Brain microvascular endothelial cell (primary cell): ENCODE measurements at regions not wholly inside any gene's neighbourhood (a gene's known extent, or its start where the extent isn't known, plus 50 kb on each side); places are given as distances from the start of the nearest gene placed in this dataset.

Experiments
- DNase-seq: peaks from one replicate; pipeline ENCODE4 v3.0.0-alpha.2; 2020
- H3K27ac ChIP-seq: fragments of 250-450 bp; sonication (Bioruptor Pico); 2 replicates; pipeline ENCODE4 v1.5.1; 2020; ENCODE audit warnings: mild to moderate bottlenecking, moderate library complexity
- H3K27me3 ChIP-seq: fragments of 250-450 bp; sonication (Bioruptor Pico); replicated peaks from 2 replicates; pipeline ENCODE4 v1.5.1; 2020; ENCODE audit warnings: mild to moderate bottlenecking
- H3K36me3 ChIP-seq: fragments of 250-450 bp; sonication (Bioruptor Pico); replicated peaks from 2 replicates; pipeline ENCODE4 v1.5.1; 2020; ENCODE audit warnings: mild to moderate bottlenecking
- H3K4me3 ChIP-seq: 2 replicates; pipeline ENCODE4 v1.5.1; 2011; ENCODE audit warnings: low read depth, mild to moderate bottlenecking, control low read depth, low read length, moderate library complexity
- in situ Hi-C: cut with HindIII; loops from 2 replicates; pipeline ENCODE4 v1.10.0; 2017; ENCODE audit warnings: low sequenced_read_pairs, low pct_ligation_motif_present
- TF ChIP-seq, protein P1 (sequence below): IDR thresholded peaks from 2 replicates; pipeline ENCODE4 v1.5.1; 2011; ENCODE audit warnings: low read depth, mild to moderate bottlenecking, moderate library complexity, low read length, control low read depth, inconsistent platforms; ENCODE audit errors: missing control alignments

DNA sequence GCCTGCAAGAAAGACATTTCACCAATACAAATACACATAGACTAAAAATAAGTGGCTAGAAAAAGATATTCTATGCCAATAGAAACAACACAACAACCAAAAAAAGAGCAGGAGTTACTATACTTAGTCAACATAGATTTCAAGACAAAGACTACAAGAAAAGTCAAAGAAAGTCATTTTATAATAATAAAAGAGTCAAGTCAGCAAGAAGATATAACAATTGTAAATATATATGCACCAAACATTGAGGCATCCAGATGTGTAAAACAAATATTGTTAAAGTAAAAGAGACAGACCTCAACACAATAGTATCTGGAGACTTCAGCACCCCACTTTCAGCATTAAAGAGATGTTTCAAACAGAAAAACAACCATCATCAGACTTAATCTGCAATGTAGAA lies 104.6 kb downstream of the AMY1C start:
- Histone ChIP-seq H3K4me3 (no peak overlapping the region), H3K27me3 (no peaks in the 10 kb centered on the region), H3K27ac (no peak overlapping the region), H3K36me3 (no peaks in the 10 kb centered on the region)
- in situ Hi-C loops, result no loop called here
- DNase-seq, result no peak
- TF ChIP-seq, protein P1, sequence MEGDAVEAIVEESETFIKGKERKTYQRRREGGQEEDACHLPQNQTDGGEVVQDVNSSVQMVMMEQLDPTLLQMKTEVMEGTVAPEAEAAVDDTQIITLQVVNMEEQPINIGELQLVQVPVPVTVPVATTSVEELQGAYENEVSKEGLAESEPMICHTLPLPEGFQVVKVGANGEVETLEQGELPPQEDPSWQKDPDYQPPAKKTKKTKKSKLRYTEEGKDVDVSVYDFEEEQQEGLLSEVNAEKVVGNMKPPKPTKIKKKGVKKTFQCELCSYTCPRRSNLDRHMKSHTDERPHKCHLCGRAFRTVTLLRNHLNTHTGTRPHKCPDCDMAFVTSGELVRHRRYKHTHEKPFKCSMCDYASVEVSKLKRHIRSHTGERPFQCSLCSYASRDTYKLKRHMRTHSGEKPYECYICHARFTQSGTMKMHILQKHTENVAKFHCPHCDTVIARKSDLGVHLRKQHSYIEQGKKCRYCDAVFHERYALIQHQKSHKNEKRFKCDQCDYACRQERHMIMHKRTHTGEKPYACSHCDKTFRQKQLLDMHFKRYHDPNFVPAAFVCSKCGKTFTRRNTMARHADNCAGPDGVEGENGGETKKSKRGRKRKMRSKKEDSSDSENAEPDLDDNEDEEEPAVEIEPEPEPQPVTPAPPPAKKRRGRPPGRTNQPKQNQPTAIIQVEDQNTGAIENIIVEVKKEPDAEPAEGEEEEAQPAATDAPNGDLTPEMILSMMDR, result no peak

DNA sequence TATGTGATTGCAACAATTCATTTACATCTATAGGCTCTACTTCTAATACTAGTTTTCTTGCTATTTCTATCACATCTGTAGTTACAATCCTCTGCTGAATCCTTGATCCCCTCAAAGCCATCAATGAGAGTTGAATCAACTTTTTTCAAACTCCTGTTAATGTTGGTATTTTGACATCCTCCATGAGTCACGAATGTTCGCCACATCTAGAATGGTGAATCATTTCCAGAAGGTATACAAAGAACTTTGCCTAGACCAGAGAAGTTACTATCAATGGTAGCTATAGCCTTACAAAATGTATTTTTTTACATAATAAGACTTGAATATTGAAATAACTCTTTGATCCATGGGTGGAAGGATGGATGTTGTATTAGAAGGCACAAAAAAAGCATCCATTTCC lies 110.0 kb downstream of the AMY1C start:
- no peak overlapping the region for H3K4me3 ChIP-seq
- H3K27ac ChIP-seq, result no peak overlapping the region
- DNase-seq, result no peak
- no peaks in the 10 kb centered on the region for H3K36me3 ChIP-seq
- in situ Hi-C loops, result no loop called here
- no peaks in the 10 kb centered on the region for H3K27me3 ChIP-seq
- TF ChIP-seq, protein P1, result no peak

GRCh38 chr1:103898576-103899345 lies 149.1 kb downstream of the AMY1C start:
- Histone ChIP-seq H3K36me3 (no peaks in the 10 kb centered on the region), H3K27me3 (no peaks in the 10 kb centered on the region), H3K4me3 (no peak overlapping the region), H3K27ac (no peak overlapping the region)
- no peak for DNase-seq
- TF ChIP-seq, protein P1, result no peak
- in situ Hi-C loops, result no loop called here

- Histone ChIP-seq H3K36me3 (no peaks in the 10 kb centered on the region), H3K4me3 (no peak overlapping the region), H3K27me3 (no peaks in the 10 kb centered on the region), H3K27ac (no peak overlapping the region)
- TF ChIP-seq, protein P1, result no peak
- DNase-seq, result no peak
- in situ Hi-C loops, result no loop called here
These were observed 150.3 kb downstream of the AMY1C start for GRCh38 chr1:103900005-103900404.

- H3K27me3 ChIP-seq, result no peaks in the 10 kb centered on the region
- no peak overlapping the region for H3K27ac ChIP-seq
- TF ChIP-seq, protein P1, result no peak
- H3K36me3 ChIP-seq, result no peaks in the 10 kb centered on the region
- H3K4me3 ChIP-seq, result no peak overlapping the region
- DNase-seq, result no peak
- in situ Hi-C loops, result no loop called here
These were observed 151.4 kb downstream of the AMY1C start for GRCh38 chr1:103901072-103901471.

DNA sequence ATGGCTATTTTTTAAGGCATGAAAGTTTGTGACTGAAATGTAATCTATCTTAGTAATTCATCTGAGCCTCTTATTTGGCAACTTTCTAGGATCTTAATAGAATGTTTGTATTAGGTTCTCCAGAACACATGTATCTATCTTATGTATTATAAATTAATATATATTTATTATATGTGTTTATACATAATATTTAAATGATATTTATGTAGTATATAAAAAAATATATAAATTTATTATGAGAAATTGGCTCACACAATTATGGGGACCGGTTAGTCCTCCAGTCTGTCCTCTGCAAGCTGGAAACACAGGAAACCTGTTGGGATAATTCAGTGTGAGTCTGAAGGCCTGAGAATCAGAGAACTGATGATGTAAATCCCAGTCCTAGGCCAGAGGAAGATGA lies 155.7 kb downstream of the AMY1C start:
- TF ChIP-seq, protein P1, result no peak
- Histone ChIP-seq H3K27ac (no peak overlapping the region), H3K4me3 (no peak overlapping the region), H3K36me3 (no peaks in the 10 kb centered on the region), H3K27me3 (no peaks in the 10 kb centered on the region)
- DNase-seq, result no peak
- in situ Hi-C loops, result no loop called here
